GM18870 (cell line): ENCODE measurements at regions not wholly inside any gene's neighbourhood (a gene's known extent, or its start where the extent isn't known, plus 50 kb on each side); places are given as distances from the start of the nearest gene placed in this dataset.

Experiments used
- ATAC-seq: cut with Tn5 transposase; IDR thresholded peaks from one replicate; pipeline ENCODE4 v1.9.1; 2021; ENCODE audit warnings: moderate library complexity; ENCODE audit not compliant: unreplicated experiment

DNA sequence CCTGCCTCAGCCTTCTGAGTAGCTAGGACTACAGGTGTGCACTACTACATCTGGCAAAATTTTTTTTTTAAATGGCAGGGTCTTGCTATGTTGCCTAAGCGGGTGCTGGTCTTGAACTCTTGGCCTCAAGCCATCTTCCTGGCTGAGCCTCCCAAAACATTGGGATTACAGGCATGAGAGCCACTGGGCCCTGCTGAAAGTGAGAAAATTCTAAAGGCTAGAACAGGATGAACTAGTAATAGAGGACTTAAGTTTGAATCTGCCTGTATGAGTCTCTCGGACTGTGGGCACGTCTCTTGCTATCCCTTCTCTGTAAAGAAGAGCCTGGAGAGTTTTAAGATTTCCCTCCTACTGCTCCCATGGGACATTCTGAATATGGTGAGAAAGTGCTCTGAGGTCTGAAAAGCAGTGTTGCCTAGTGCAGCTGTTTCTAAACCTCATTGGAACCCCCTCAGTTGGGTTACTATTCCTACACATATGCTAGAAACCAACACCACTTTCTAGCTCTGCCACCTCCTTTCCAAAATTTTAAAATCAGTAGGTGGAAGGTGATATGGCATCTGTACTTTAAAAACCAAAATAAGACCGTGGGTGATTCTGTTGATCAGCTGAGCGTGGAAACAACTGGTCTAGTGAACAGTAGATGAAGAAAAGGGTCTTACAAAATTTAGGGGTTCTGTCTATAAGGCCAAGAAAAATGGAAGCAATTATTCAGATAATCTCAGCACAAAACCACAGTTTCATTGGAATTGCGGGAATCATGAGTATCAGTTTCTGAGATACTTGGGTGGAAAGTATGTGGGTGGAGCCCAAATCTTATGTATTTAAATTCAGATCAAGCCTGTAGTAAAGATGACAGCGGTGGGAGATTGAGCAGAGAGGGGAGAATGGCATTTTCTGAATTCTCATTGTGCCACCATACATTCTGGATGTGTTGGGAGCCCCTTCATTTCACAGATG lies 259.8 kb upstream of the CXCR4 start:
- ATAC-seq = no peak

DNA sequence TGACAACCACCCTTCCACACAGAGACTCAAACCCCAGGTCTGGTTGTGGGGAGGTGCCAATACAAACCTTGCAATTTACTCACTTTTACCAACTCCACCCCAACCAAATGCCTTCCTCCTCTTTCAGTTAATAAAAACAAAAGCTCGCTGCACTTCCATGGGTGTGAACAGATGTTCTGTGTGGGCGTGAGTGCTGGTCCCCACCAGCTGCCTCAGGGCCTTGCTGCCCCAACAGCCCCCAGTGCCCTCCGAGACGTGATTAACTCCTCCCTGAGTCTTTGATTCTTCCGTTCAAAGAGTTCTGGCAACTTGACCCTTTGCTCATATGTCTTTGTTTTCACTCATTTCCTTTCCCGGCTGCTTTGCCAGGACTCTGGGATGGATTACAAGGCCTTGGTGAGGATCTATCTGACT lies 258.9 kb upstream of the CXCR4 start:
- no peak for ATAC-seq

DNA sequence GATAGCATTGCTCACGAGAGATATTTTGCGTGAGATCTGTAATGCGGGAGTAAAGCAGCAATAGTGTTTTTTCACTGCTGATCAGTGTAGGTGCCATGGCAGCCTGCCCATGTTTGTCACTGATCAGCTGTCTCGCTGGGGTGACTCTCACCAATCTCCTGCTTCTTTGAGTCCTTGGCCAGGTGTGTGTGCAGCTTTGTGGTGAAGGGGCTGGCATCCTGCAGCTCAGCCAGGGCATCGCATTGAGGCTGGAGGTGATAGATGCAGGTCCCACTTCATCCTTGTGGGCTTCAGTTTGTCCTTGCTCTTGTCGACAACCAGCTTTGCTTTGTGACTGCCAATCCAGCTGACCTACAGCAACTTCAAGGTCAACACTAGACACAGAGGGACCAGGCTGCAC lies 258.3 kb upstream of the CXCR4 start:
- no peak for ATAC-seq

DNA sequence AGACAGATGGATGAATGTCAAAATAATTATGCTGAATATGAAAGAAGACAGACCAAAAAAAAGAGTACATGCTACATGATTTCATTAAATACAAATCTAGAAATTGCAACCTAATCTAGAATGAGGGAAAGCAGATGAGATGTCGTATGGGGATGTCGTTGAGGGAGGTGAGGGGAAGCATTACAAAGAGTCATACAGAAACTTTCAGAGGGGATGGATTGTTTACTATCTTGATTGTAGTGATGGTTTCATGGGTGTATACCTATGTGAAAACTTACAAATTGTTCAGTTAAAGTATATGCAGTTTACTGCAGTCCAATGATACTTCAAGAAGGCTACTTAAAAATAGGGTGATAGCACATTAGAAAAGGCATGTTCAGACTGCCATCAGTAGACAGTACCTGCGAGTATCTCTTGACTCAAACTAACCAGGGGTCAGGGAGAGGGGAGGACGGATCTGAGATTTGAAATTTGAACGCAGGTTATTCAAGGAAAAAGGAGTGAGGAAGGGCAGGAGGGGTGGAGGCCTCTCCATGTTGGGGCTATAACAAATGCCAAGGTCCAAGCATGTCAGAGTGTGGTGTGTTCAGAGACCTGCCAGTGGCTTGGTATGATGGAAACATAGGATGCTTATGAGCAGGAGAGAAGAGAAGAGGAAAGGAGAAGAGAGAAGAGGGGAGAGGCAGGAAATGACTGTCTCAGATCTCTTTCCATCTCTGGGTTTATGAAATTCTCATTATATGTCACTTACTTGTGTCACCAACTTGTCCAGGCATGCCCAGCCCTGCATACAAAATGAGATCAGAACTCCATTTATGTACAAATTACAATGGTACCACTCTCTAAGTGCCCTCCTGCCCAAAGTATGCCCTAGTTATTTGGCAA lies 257.3 kb upstream of the CXCR4 start:
- ATAC-seq = peak; percentile 73

DNA sequence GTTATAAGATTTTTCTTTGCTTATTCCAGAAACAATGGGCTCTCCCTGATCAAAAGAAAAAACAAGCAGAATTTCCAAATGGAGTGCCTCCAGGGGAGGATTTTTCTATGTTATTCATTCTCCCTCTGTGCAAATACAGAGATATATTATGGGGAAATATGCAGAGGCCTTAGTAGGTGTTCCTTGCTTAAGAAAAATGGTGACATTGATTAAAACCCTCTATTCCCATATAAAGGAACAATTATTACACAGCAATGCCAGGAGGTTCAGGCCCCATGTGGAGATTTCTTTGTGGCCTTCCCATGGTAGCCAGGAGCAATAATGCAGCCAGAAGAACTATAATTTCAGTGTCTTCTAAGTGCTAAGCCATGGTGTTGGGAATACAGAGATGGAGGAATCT lies 255.9 kb upstream of the CXCR4 start:
- ATAC-seq = no peak

DNA sequence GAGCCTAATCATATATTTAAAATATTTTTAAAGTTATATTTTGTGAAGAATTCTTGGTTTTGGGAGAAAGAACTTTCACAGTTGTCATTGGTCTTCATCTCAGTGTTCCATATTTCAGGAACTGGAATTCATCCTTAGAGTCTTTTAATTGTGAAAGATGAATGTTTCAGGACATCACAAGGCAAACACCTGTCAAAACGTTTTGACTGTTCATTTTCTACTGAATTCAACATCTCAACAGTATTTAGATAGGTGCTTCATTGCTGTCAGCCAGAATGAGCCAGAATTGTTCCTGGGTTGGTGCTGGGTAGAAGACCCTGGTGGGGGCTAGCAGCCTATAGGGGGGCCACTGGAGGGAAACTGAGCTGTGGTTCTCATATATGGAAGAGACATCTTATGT lies 255.1 kb upstream of the CXCR4 start:
- ATAC-seq = no peak

DNA sequence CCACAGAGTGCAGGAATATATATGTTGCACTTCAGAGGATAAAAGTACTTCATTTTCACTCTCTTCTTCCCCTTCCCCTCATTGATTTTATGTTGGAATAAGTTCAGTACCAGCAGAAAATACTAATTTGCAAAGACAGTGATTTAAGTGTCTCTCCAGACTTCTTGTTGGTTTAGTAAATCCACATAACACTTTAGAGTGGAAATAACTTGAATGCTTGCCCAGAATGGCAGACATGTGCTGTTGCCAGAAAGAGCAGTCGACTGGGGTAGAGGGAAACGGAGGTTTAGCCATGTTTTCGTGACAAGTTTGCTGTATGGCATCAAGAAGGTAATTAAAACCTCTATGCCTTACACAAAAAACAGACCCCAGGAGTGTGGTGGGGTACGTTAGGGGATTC lies 246.0 kb upstream of the CXCR4 start:
- no peak for ATAC-seq

DNA sequence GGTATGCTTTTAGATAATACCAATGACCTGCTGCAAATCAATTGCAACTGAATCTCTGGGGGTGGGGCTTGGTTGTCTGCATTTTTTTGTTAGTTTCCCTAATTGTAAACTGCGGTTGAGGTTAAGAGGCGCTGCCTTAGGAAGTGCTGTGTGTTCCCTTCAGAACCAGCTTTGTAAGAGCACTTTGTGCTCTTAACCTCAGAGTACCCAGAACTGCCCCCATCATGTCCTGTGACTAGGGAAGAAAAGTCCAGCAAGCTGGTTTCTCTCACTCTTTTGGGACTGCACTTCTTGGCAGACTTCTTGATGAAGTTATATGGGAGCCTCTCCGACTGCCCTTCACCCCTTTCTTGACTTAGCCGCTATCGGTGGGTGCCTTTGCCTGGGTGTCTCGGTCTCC lies 245.5 kb upstream of the CXCR4 start:
- ATAC-seq = no peak

DNA sequence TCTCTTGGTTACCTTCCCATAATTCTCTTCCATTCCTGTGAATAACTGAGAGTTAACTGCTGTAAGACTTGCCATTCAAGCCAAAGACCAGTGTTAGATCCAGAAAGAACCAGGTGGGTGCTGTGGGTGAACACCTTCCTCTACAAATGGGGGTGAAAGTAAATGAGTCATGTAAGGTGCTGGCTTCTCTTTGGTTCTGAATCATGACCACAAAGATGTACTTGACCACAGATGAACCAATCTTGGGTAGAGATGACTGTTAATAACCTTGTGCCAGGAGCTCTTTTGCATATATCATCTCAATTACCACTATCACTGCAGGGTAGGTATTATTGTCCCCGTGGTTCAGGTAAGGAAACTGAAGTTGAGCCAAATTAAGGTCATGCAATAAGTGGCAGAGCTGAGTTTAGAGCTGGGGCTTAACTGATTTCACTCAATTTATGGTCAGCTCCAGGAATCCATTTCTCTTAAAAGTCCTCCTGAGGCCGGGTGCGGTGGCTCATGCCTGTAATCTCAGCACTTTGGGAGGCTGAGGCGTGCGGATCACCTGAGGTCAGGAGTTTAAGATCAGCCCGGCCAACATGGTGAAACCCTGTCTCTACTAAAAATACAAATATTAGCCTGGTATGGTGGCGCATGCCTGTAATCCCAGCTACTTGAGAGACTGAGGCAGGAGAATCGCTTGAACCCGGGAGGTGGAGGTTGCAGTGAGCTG lies 244.9 kb upstream of the CXCR4 start:
- ATAC-seq = peak; percentile 95

DNA sequence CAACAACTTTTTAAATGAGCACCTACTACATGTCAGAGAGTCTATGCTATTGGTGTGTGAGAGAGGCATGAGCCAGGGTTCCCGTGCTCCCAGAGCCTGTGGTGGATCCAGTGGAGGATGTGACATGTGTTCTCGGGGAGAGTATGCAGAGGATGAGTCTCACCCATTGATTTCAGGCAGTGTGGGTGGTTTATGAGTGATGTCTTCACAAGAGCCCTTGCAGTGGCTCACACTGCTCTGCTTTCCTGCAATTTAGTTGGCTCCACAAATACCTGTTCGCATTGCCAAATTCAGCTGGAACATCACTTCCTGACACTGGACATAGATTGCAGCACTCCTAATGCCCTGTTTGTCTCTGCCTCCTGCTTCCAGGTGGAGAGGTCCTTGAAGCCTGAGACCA lies 243.6 kb upstream of the CXCR4 start:
- ATAC-seq = no peak

DNA sequence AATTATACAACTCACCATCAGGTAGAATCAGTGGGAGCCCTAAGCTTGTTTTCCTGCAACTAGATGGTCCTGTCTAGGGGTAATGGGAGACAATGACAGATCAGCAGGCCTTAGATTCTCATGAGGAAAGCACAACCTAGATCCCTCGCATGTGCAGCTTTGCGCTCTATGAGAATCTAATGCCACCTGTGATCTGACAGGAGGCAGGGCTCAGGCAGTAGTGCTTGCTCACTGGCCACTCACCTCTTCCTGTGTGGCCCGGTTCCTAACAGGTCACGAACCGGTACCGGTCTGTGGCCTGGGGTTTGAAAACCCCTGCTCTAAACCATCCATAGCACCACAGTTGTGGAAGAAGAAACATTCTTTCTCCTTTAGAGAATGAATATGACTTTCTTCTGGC lies 242.8 kb upstream of the CXCR4 start:
- no peak for ATAC-seq

DNA sequence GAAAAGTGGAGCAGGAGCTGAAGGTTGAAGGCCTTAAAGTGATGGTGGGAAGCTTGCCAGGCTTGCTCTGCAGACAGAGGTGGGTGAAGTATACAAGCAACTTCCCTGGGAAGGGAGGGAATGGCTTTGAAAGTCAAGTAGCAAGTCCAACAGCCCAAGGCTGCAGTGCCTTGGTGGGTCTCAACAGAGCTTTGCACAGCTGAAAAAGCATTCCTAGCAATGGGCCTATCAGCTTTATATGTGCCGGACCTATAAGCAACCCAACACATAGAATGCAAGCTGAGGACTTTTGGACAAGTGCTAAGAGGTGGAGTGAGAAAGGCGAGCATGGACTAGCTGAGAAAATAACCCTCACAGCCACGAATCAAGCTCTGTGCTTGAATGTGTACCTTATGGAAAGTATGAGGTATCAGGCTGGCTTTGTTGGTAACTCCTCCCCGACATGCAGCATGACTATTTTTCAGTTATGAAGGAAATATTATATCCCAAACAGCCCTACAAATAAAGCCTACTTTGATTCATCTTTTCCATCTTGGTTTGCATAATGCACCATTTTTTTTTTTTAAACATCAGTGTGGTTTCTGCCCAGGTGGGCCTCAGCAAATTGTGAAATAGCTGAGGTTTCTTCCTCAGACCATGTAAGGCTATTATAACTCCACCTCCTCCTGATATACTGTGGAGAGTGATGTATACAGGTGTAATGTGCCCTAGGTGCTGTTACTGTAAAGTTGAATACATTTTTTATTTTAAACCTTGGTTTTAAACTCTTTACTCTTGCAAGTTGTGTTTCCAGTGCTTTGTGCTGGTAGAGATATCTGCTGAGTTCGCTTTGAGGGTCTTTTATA lies 241.4 kb upstream of the CXCR4 start:
- no peak for ATAC-seq

DNA sequence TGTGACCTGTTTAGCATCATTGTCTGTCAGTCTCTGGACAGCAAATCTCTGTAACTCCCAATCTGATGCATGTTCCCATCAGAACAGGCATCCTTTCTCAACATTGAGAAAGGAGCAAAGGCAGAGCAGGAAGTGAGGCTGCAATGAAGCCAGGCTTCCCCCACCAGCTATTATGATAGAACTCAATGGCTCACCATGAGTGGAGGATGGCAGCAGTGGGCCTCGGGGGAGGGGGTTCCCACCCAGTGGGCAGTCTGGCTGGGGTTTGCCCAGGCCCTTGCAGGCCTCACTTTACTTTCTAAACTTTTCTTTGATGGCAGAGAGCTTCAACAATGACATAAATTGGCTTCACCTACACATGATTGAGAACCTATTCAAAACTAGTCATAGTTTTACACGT lies 240.6 kb upstream of the CXCR4 start:
- no peak for ATAC-seq

DNA sequence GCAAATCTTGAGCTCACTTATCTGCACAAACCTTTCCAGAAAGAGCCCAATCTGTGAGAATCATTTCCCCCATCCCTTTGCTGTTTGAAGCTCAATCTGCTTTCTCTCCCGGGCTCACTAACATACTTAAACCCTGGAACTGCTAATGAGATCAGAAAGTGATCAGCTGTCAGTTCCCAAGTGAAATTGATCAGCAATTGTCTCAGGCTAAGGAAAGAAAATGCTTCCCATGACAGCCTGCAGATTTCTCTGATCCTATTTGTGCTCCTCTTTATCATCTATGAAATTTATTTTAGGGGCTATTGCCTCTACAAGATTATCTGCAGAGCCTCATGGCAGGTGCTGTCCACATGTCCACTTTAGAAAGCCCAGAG lies 239.0 kb upstream of the CXCR4 start:
- ATAC-seq = no peak

DNA sequence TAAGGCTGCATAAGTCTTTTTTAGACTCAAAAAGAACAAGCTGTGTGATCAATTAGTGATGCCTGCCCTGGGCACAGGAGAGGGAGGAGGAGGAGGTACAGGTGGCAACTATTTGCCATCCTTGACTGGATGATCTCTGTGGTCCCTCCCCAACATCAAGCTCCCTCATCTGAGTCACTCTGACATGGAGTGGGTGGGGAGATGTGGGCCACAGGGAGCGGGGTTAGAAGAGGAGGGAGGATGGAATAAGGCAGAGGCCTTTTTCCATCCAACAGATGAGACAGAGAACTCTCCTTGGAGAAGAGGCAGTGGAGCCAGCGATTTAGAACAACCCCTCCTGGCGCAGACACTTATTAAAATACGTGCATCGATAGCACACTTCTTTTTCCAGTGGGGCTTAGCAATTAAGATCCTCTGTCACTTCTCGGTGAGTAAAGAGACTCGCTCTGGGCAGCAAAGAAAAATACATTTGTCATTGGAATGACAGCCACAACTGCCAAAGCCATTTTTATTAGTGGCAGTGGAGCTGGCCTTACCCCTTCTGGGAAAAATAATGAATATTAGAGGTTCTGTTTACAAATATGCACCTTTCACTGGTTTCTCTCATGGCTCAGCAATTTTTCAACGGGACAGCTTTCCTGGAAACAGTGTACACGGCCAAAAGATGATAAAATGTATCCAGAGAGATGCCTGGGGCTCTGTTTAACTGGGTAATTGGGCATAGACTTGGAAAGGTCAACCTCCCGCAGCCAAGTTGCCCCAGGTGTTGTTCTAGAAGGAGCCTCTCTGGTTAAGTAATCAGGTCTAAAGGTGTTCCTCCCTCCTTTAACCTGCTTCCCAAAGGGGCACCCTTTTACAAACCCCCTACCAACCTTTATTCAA lies 238.4 kb upstream of the CXCR4 start:
- no peak for ATAC-seq

DNA sequence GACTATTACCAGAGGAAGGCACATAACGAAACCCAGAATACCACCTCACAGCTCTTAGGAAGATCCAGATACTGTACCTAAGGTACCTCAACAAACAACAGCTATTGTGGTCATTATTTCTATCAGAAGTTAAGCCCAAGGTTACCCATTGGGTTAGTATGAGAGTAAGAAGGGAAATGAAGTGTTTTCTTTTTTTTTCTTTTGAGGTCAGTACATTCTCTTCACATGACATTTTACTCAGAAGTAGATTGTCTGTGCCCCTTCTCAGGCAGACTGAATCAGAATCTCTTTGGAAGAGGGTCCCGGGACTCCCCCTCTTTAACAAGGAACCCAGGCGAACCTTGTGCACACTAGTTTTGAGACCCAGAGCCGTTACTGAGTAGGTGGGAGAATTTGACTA lies 233.7 kb upstream of the CXCR4 start:
- no peak for ATAC-seq

DNA sequence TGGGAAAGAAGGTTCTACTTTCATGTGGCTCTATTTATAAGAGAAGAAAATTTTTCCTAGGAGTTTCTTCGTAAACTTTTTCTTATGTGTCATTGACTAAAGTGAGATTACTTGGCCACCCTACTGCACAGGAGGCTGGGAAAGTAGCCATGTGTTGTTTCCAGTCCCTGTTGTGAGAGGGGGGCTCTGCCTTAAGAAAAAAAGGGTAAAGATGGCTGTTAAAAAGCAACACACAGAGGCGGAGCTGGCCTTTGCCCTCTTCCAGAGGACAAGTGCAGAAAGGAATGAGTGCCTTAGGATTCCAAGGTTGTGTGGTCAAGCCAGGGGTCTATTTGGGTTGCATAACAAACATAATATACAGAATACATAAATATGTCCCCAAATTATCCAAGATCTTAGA lies 230.0 kb upstream of the CXCR4 start:
- no peak for ATAC-seq

DNA sequence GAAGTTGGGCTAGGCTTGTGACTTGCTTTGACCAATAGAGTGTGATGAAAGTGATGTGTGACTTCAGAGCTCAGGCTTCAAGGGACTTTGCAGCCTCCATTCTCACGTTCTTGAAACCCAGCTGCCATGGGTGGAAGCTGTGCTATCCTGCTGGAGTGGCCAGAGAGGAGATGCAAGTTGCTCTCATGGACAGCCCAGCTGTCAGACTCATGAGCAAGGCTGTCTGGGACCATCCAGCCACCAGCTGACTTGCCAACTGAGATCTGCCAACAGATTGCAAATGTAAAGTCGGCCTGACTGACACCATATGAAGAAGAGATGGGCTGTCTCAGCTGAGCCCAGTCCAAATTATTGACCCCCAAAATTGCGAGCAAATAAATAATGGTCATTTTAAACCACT lies 226.4 kb upstream of the CXCR4 start:
- ATAC-seq = no peak

DNA sequence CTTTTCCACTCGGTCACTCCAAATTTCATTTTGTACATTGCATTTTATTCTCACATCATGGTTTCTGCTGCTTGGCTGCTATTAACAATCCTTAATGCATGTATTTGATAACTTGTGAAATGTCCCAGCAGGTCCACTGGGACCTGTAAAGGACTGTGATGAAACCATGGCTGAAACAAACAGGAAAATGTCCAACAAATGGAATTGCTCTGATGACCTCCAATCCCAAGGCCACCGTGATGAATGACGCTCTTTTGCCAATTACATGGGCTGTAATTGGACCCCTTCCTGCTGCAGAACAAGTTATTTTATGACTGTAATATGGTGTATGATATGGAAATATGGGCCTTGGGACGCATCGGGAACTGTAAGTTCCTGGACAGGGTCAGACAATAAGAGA lies 224.2 kb upstream of the CXCR4 start:
- no peak for ATAC-seq

DNA sequence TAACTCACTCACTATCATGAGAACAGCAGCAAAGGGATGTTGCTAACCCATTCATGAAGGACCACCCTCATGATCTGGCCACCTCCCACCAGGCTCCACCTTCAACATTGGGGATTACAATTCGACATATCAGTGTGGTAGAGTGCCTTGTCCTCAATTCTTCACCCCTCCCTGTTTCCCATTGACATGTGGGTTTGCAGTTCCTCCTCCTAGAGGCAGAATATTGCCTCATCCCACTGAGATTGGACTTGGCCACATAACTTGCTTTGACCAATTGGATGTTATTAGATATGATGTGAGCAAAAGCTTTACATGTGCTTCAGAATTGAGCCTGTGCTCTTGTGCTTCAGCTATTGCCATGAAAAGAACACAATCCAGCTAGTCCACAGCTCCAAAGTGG lies 217.0 kb upstream of the CXCR4 start:
- ATAC-seq = no peak
